Activated CD4-positive, alpha-beta T cell treated with anti-CD3 and anti-CD28 coated beads, Interleukin-2, amount 50 U/mL, for 4 hours (primary cell): ENCODE measurements at regions not wholly inside any gene's neighbourhood (a gene's known extent, or its start where the extent isn't known, plus 50 kb on each side); places are given as distances from the start of the nearest gene placed in this dataset.

Experiments used
- DNase-seq, 2 experiments: peaks; one replicate each; pipeline ENCODE4 v3.0.0-alpha.2; 2020

- no peak for DNase-seq
These were observed 246.5 kb upstream of the MIR17HG start for GRCh38 chr13:91100944-91101343.

DNA sequence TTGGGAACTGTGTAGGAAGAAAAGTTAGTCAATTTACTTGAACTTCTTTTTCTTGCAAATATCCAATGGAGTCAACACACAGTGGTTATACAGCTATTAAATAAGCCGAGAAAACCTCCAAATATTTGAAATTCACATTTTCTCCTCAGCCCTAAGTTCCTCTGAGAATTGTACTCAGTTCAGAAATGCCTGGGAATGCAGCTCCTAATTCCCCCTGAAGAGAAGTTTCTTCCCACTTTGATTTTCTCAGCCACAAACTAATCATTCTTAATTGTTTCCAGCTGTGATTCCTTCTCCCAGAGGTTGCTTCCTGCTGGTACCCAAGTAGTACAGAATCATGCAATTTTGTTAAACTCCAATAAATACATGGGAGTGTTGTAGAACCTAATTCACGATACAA is 246.1 kb upstream of the MIR17HG start:
- DNase-seq = no peak

- no peak for DNase-seq
These were observed 242.2 kb upstream of the MIR17HG start for GRCh38 chr13:91105270-91105669.

DNA sequence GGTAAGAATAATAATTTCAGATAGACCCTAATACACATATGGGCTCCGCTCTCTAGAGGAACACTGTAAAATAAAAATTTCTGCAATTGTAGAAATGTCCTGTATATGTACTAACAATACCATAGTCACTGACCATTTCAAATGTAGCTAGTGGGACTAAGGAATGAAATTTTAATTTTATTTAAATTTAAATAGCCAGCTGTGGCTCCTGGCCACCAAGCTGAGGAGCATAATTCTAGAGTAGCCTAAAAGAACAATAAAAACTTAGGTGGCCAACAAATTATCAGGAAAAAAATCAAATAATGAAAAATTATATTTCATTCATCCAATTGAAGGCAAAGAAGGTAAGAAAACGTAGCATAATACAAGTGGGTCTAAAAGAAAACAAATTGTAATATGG is 240.9 kb upstream of the MIR17HG start:
- DNase-seq = no peak

GRCh38 chr13:91108315-91108714 is 239.2 kb upstream of the MIR17HG start:
- no peak for DNase-seq

- no peak for DNase-seq
These were observed 235.8 kb upstream of the MIR17HG start for GRCh38 chr13:91111476-91112200.

DNA sequence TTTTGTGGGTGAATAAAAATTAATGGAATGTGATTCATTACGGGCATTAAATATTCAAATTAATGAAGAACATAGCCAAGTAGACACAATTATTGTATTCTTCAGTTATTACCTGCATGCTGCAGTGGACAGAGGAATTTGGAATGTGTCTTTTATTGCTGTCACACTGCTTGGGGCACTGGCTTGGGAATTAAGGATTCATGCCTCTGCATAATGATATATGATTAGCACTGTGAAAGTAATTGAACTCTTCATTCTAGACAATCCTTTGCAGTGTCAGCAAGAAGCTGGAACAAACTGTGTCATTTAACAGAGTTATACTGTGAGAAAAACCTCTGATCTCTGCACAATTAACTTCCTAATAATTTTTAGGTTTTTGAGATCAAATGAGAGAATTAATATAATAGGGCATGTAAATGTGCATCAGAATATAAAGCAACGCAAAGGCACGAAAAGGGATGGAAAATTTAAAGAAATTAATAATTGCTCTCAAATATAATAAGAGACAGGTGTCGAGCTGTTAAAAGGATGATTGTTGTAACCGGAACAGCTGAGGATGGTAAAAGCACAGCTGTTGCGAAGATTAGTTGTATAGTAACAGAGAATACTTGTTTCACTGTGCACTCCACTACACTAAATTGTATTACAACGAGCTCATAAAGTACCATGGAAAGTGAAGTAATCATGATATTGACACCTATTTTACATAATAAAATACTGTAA is 235.1 kb upstream of the MIR17HG start:
- DNase-seq = no peak

DNA sequence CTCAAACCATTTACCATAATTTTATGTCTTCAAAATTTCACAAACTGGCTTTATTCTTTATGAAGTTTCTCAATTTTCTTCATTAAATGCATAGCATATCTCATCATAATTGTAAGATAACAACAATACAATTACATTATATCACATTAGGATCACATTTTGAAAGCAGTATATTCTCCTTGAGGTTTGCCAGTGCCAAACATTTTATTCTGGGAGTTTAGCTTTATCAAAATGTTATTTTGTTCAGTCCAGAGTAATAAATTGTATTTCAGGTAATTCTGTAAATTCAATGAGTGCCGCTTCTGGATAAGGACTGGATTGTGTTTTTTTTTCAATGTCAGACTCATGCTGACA is 234.6 kb upstream of the MIR17HG start:
- no peak for DNase-seq

DNA sequence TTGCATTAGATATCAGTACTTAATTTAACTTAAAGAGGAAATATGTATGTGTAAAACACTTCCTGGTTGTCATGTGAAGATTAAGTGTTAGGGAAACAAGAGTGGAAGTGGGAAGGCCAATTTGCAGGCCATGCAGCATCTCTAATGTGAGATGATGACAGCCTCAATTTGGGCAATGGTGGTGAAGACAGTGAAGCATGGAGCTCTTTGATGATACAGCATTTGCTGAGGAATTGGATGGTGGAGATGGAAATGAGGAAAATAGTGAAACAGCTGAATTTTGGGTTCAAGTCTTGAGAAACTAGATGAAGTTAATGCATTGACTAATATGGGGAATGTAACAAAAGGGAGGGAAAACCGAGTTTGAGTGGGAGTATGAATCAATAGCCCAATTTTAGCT is 231.7 kb upstream of the MIR17HG start:
- no peak for DNase-seq

- DNase-seq = no peak
These were observed 230.1 kb upstream of the MIR17HG start for GRCh38 chr13:91117351-91117750.

DNA sequence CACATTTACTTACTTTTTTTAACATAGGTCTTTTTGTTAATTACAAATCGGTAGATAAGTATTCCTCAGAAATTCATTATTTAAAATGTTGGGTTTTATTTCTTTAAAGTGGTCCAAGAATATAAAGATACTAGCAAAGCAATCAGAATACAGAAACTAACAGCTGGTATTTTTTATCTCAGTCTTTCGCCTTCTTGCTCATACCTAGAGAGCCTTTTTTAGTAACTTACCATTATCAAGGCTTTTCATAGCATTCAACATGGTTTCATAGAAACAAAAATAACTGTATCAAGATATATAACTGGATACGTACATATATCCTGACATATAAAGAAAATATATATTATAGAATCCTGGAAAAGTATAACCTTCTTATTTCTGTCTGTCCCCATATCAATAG is 227.8 kb upstream of the MIR17HG start:
- no peak for DNase-seq

GRCh38 chr13:91122766-91123165 is 224.7 kb upstream of the MIR17HG start:
- no peak for DNase-seq

GRCh38 chr13:91123456-91124127 is 223.9 kb upstream of the MIR17HG start:
- DNase-seq = no peak

- DNase-seq = no peak
These were observed 220.7 kb upstream of the MIR17HG start for GRCh38 chr13:91126806-91127205.

- no peak for DNase-seq
These were observed 219.5 kb upstream of the MIR17HG start for GRCh38 chr13:91127995-91128394.

DNA sequence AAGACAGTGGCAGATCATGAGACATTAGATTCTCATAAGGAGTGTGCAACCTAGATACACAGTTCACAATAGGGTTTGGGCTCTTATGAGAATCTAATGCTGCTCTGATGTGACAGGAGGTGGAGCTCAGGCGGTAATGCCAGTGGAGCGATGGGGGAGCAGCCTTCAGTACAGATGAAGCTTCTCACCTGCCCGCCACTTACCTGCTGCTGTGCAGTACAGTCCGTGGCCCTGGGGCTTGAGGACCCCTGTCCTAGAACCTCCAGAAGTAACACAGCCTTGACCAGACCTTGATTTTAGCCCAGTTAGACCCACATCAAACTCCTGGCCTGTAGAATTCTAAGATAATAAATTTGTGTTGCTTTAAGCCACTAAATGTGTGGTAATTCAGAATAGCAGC is 215.1 kb upstream of the MIR17HG start:
- no peak for DNase-seq

- no peak for DNase-seq
These were observed 214.7 kb upstream of the MIR17HG start for GRCh38 chr13:91132786-91133185.

DNA sequence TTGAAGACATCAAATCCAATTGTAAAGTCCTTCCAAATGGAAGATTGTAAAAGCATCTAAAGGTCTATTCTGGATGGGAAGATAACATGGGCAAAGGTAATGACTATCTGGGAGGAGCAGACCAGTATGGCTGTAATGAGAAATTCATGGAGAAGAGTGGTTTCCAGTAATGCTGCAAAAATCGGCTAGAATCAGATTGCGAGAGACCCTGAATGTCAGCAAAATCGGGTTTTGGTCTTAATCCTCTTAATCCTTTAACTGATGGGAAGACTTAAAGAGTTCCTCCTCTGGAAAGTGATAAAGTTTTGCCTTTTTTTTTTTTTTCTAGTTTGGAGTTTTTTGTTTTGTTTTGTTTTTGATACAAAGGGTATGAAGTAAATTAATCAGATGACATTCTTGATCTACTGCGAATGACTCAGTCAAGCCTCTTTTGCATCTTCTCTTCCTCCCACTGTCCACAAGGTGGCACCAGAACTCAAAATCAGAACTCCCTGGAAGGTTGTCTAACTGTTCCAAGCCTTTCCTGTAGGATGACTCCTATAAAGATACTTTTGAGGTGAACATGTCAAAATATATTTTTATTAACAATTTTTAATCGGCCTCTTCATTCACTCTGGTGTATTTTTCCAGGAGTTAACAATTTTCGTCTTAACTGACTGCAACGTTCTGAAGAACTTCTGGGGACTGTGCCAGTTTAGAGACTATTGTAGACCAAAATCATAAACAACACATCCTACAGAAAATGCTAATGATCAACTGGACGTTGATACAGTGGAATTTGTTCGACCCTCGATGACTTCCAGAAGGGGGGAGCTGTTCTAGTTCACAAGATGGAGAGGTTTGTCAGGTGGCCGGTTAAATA is 213.3 kb upstream of the MIR17HG start:
- DNase-seq = peak in 1 of 2 experiments; percentile 1

DNA sequence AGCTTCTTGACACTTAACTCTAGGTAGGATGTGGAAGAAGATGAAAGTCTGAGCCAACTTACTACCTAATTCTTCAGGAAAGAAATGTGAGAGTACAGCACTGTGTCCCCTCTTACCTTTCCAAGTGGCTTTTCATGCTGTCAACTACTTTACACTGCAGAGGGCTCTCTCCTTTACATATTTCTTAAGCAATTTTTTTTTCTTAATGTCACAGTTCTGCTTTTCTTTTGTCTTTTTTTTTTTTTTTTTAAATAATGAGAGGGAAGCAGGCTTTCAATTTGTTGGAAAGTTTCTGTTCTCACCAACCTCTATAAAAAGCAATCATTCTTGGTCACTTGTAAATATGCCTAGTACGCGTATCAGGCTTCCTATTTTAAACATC is 212.7 kb upstream of the MIR17HG start:
- no peak for DNase-seq

- DNase-seq = no peak
These were observed 212.1 kb upstream of the MIR17HG start for GRCh38 chr13:91135376-91135775.

- DNase-seq = no peak
These were observed 211.5 kb upstream of the MIR17HG start for GRCh38 chr13:91135968-91136367.

GRCh38 chr13:91136806-91137205 is 210.7 kb upstream of the MIR17HG start:
- DNase-seq = no peak

- DNase-seq = no peak
These were observed 208.3 kb upstream of the MIR17HG start for GRCh38 chr13:91139232-91139631.
